Esophagus muscularis mucosa (tissue), 4 donors: ENCODE measurements at regions not wholly inside any gene's neighbourhood (a gene's known extent, or its start where the extent isn't known, plus 50 kb on each side); places are given as distances from the start of the nearest gene placed in this dataset.

Experiments
- CTCF ChIP-seq, 3 experiments: fragments of 200-600 bp in 2 of 3; fragments of 450-650 bp in 1 of 3; sonication (generic) in 2 of 3; IDR thresholded peaks; one replicate each; pipeline ENCODE4 v1.5.1; 2017 to 2019; ENCODE audit warnings: antibody characterized with exemption in 3 of 3, mild to moderate bottlenecking in 2 of 3, moderate library complexity in 1 of 3
- EP300 ChIP-seq: sonication (generic); formaldehyde crosslinking; IDR thresholded peaks from one replicate; pipeline ENCODE4 v1.6.1; 2017; ENCODE audit warnings: antibody characterized with exemption
- POLR2A ChIP-seq: fragments of 450-650 bp; IDR thresholded peaks from one replicate; pipeline ENCODE4 v1.6.1; 2017; ENCODE audit warnings: antibody characterized with exemption, moderate library complexity, mild to moderate bottlenecking, low read depth
- POLR2AphosphoS5 ChIP-seq, 2 donors: sonication (generic); formaldehyde crosslinking; IDR thresholded peaks; one replicate each; pipeline ENCODE4 v1.6.1; 2017; ENCODE audit warnings: antibody characterized with exemption in 2 of 2

- TF ChIP-seq CTCF (IDR thresholded peaks at IDR 0.05) (no peak), POLR2AphosphoS5 (IDR thresholded peaks at IDR 0.05) (no peak), POLR2A (no peak), EP300 (no peak)
Observed at GRCh38 chr14:79949906-79950305, 261.4 kb downstream of the DIO2 start.
